COLO668 (cell line): ENCODE measurements at regions not wholly inside any gene's neighbourhood (a gene's known extent, or its start where the extent isn't known, plus 50 kb on each side); places are given as distances from the start of the nearest gene placed in this dataset.
"Not testable (repeated sequence)": the region's sequence is repeated elsewhere in the genome, so short reads cannot be mapped to it uniquely, and the experiment has no call there.

Experiments used
- DNase-seq: peaks from one replicate; lab custom pipeline; 2025; ENCODE audit not compliant: unreplicated experiment; lab: John Stamatoyannopoulos, UW

DNA sequence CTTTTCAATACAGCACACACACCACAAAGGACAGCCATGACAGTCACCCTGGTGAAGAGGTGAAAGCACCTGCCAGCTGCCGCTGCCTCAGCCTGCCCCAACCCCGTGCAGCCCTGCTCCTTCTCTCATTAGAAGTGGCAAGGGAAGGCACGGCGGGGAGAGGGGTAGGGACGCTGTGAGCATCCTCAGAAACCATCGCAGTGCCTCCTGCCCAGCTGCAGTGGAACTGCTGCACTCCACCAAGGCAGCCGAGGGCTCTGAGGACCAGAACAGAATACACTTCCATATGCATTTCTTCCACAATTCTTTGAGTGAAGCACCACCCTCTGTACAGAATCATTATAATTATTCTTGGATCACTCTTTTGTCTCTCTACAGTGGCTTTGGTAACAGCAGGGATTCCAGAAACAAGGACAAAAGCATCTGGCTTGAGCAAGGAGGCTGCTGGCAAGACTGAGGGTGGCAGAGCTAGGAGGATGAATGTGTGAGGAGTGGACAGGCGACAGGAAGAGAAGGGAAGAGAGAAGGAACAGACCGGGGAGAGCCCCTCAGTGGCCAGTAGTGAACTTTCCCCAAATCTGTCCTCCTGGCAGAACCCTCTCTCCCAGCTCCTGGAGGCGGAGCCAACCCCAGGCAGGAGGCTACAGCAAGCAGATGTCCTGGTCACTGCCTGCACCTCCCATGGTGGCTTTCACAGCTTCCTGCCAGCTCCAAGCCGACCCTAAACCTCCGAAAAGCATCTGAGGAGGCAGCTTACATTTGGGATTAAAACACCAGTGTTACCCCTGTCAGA, 73.2 kb downstream of the MTNR1A start:
- DNase-seq, result no peak

DNA sequence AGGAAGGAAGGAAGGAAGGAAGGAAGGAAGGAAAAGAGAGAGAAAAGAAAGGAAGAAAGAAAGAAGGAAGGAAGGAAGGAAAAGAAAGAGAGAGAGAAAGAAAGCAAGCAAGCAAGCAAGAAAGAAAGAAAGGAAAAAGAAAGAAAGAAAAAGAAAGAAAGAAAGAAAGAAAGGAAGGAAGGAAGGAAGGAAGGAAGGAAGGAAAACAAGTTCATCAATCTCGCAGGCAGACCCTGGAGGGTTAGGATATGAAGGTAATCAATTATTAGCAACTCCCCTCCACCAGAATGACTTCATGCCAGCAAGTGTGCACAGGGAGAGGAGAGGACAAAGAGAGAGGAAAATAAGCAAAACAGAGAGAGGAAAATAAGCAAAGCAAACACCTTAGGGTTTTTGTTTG, 80.2 kb downstream of the MTNR1A start:
- DNase-seq, result no peak

DNA sequence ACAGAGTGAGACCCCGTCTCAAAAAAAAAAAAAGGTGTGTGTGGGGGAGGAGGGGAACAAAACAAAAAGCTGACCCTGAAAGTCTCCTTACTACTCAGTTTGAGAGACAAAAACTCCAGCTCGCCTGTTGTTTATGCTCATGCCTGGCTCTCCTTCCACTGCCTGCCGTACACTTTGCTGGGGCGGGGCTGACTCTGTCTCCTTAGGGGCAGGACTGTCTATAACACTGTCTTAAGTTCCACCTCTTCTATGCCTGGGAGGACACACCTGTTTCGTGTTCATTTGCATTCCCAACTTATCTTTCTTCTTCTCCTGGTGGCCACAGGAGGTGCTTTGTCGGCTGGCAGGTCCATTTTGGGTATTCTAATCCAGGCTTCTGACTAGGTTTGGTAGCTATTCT, 81.4 kb downstream of the MTNR1A start:
- DNase-seq, result no peak

DNA sequence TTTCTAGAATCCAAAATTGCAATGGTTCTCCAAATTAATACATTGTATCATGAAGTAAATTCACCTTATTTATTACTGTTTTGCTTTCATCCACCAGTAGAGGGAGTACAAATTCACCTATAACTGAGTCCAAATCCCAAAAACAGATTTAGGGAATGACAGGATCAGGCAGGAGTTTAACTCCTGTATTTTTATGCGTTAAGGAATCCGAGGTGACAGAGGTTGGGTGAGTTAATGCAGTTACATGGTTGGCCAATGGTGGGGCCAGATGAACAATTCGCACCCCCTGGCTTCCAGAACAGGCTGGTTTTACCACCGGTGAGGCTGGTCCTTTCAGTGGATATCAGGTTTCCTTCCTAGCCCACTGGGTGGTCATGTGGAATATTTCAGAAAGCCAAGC, 82.4 kb downstream of the MTNR1A start:
- DNase-seq, result no peak

DNA sequence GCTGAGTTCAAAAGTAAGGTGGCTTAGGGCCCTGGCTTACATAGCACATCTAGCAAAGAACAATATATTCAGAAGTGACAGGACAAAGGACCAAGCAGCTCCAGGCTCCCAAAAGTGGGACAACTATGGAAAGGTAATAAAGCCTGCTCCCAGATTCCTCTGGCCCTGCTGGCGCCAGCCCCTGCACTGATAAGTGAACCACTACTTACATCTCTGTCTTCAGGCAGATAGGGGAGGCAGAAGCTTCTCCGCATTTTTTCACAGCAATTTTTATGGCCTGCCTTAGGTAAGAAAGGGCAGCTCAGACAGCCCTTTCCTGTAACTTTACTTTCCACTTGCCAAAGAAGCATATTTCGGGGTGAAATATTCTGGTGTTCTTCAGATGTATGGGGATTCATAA, 83.9 kb downstream of the MTNR1A start:
- no peak for DNase-seq

DNA sequence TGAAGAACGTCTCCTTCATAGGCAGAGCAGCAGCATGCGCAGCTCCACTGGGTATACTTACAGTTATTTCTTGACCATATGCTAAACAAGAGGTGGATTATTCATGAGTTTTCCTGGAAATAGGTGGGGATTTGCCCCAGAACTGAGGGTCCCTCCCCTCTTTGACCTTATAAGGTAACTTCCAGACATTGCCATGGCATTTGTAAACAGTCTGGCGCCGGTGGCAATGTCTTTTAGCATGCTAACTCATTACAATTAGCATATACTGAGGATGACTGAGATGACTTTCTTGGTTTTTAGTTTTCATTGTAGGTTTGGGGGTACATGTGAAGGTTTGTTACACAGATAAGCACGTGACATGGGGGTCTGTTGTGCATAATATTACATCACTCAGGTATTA, 97.3 kb downstream of the MTNR1A start:
- DNase-seq, result no peak

DNA sequence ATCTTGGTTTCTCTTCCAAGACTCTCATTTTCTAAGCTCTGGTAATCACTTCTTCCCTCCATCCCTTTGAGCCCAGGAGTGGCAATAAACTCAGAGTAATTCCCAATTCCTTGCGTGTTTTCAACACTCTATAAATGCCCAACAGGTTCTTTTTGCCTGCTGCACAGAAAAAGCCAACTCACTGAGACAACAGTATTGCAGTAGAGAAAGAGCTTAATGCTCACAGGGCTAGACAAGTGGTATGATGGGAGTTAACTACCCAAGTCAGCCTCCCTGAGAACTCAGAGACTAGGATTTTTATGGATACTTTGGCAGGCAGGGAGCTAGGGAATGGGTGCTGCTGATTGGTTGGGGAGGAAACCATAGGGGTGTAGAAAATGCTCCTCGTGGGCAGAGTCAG, 103.4 kb downstream of the MTNR1A start:
- DNase-seq, result no peak

DNA sequence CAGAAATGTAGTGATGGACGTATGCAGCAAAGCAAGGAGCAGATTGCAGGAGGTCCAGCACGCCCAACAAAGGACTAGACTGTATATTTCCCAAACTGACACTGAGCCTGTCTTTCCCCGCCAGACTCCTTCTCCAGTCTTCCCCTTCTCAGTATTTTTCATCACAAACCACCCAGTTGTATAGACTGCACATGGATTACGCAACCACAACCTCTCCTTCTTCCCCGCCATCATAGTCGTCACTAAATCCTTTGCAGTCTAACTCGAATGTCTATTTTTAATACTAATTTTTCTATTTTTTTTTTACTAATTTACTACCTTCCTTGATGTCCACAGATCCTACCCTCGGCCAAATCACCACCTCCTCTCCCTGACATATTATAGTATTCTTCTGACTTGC, 105.4 kb downstream of the MTNR1A start:
- DNase-seq, result no peak

GRCh38 chr4:186445040-186445439, 110.3 kb downstream of the MTNR1A start:
- DNase-seq, result no peak

- no peak for DNase-seq
Observed at GRCh38 chr4:186441502-186441901, 113.9 kb downstream of the MTNR1A start.

GRCh38 chr4:186428481-186428880, 126.9 kb downstream of the MTNR1A start:
- DNase-seq, result no peak

- no peak for DNase-seq
Observed at GRCh38 chr4:186424745-186425144, 130.6 kb downstream of the MTNR1A start.

DNA sequence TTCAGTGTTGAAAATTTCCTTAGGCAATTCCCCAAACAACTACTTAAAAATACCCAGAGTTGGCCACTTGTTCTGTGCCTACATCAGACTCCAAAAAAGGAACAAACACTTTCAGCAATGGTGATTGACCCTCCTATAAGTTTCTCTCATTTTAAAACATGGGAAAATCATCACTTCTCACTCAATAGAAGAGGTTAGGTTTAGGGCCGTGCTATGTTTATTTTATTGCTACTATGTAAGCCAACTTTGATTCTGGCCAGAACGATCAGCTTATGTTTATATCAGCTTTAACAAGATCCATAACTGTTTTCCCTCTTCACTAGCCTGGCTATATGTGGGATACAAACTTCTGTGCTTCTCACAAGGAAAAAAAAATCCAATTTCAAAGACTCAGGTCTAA, 133.1 kb downstream of the MTNR1A start:
- DNase-seq, result no peak

GRCh38 chr4:186416451-186417060, 138.8 kb downstream of the MTNR1A start:
- no peak for DNase-seq

GRCh38 chr4:186414390-186414789, 141.0 kb downstream of the MTNR1A start:
- DNase-seq, result no peak

DNA sequence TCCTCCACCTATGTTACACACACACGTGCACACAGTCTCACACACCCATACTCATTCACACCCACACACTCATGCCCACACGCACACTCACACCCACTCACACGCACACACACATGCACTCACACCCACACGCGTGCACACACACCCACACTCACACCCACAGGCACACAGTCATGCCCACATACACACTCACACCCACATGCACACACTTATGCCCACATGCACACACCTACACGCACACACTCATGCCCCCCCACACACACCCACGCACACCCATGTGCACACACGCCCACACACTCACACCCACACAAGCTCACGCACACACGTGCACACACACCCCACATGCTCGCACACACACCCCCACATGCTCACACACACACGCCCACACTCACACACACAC, 140.0 kb downstream of the F11 start:
- no peak for DNase-seq

GRCh38 chr4:186404562-186405134, 138.7 kb downstream of the F11 start:
- no peak for DNase-seq

GRCh38 chr4:186400676-186401075, 134.7 kb downstream of the F11 start:
- no peak for DNase-seq

GRCh38 chr4:186392017-186392416, 126.0 kb downstream of the F11 start:
- DNase-seq, result no peak

DNA sequence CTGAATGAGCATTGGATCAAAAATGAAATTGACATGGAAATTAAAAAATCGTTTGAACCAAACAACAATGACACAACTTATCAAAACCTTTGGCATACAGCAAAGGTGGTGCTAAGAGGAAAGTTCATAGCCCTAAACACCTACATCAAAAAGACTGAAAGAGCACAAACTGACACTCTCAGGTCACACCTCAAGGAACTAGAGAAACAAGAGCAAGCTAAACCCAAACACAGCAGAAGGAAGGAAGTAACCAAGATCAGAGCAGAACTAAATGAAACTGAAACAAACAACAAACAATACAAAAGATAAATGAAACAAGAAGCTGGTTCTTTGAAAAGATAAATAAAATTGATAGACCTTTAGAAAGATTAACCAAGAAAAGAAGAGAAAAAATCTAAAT, 118.3 kb downstream of the F11 start:
- DNase-seq, result not testable (repeated sequence)

DNA sequence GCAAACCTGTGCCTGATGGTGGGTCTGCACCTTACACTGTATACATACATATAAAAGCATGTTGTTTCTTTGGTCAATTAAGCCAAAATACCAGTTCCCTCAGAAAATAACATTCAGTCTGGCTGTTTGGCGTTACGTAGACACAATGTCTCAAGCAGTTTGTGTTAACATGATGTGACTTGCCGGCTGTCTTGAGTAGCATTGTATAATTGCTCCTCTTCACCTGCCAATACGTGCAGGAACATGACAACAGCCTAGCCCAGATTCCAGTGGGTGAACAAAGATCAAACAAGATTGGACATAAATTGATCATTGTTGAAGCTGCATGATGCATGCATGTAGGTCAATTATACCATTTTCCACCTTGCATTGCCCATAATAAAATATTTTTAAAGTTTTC, 102.3 kb downstream of the F11 start:
- DNase-seq, result no peak

- DNase-seq, result peak; percentile 24
Observed at GRCh38 chr4:186366326-186366725, 100.3 kb downstream of the F11 start.
